Endothelial cell of hepatic sinusoid (primary cell): ENCODE measurements at regions not wholly inside any gene's neighbourhood (a gene's known extent, or its start where the extent isn't known, plus 50 kb on each side); places are given as distances from the start of the nearest gene placed in this dataset.

Experiments
- in situ Hi-C: cut with HindIII; loops from 2 replicates; pipeline ENCODE4 v1.10.0; 2017; ENCODE audit warnings: low sequenced_read_pairs

- in situ Hi-C loops, result no loop called here
Measured at GRCh38 chr6:105818505-105818904, 267.6 kb upstream of the PRDM1 start.

GRCh38 chr6:105817961-105818360 is 268.2 kb upstream of the PRDM1 start:
- in situ Hi-C loops, result no loop called here

GRCh38 chr6:105817370-105817769 is 268.8 kb upstream of the PRDM1 start:
- in situ Hi-C loops, result no loop called here

- in situ Hi-C loops, result no loop called here
Measured at GRCh38 chr6:105816847-105817246, 269.3 kb upstream of the PRDM1 start.

GRCh38 chr6:105815661-105816555 is 270.2 kb upstream of the PRDM1 start:
- in situ Hi-C loops, result no loop called here

- in situ Hi-C loops, result no loop called here
Measured at GRCh38 chr6:105814745-105815536, 271.2 kb upstream of the PRDM1 start.

- in situ Hi-C loops, result no loop called here
Measured at GRCh38 chr6:105810922-105811482, 275.1 kb upstream of the PRDM1 start.

- in situ Hi-C loops, result no loop called here
Measured at GRCh38 chr6:105810105-105810921, 275.8 kb upstream of the PRDM1 start.

GRCh38 chr6:105808571-105808970 is 277.6 kb upstream of the PRDM1 start:
- in situ Hi-C loops, result no loop called here

- in situ Hi-C loops, result no loop called here
Measured at GRCh38 chr6:105807905-105808304, 278.2 kb upstream of the PRDM1 start.

- in situ Hi-C loops, result no loop called here
Measured at GRCh38 chr6:105806486-105806920, 279.6 kb upstream of the PRDM1 start.

GRCh38 chr6:105805501-105806023 is 280.6 kb upstream of the PRDM1 start:
- in situ Hi-C loops, result no loop called here

- in situ Hi-C loops, result no loop called here
Measured at GRCh38 chr6:105804424-105804823, 281.7 kb upstream of the PRDM1 start.

GRCh38 chr6:105804000-105804399 is 282.1 kb upstream of the PRDM1 start:
- in situ Hi-C loops, result no loop called here

GRCh38 chr6:105803442-105803841 is 282.7 kb upstream of the PRDM1 start:
- in situ Hi-C loops, result no loop called here

- in situ Hi-C loops, result no loop called here
Measured at GRCh38 chr6:105802703-105803102, 283.4 kb upstream of the PRDM1 start.

- in situ Hi-C loops, result no loop called here
Measured at GRCh38 chr6:105800871-105801270, 285.3 kb upstream of the PRDM1 start.

GRCh38 chr6:105800398-105800797 is 285.7 kb upstream of the PRDM1 start:
- in situ Hi-C loops, result no loop called here

GRCh38 chr6:105799056-105799455 is 287.1 kb upstream of the PRDM1 start:
- in situ Hi-C loops, result no loop called here

GRCh38 chr6:105797983-105798453 is 288.1 kb upstream of the PRDM1 start:
- in situ Hi-C loops, result no loop called here
